M059J (cell line): ENCODE measurements at regions not wholly inside any gene's neighbourhood (a gene's known extent, or its start where the extent isn't known, plus 50 kb on each side); places are given as distances from the start of the nearest gene placed in this dataset.

Experiments used
- DNase-seq: peaks from one replicate; pipeline ENCODE4 v3.0.0-alpha.2; 2012; ENCODE audit warnings: low read depth

DNA sequence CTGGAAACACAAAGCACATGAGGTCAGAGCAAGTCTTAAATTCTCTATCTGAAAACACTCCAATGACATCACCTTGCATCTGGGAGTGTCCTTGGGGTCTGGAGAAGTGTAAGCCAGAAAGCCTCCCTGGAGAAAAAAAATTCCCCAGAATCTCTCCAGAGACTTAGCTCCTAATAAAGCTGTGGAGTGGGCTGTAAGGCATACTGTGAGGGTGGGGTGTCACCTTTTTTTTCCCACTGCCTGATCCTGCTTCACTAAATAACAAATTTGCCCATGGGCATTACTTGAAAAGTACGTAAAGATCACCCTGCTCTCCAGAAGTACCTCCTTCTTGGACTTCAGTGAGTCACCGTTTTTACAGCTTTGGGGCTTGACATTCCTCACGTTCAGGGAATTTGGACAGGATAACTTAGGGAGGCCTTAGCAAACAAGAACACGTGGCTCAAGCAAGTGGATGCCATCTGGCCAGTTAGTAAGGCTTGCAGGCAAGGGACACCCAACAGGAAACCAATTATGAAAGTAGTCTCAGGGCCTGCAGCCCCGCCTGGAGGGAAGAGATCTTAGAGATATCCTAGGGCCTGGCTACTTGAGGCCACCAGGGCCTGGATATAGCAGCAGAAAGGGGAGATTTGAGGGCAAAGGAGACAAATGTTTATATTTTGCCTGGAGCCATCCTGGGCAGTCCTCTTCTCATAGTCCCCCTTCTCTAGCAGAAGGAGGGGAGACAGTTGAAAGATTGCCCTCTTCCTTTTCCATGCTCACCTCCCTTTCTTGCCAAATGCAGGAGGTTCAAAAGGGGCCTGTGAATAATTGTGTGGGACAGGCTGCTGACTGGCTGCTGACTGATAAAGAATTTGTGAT lies 60.1 kb upstream of the PLAC1 start:
- DNase-seq: peak; percentile 100

DNA sequence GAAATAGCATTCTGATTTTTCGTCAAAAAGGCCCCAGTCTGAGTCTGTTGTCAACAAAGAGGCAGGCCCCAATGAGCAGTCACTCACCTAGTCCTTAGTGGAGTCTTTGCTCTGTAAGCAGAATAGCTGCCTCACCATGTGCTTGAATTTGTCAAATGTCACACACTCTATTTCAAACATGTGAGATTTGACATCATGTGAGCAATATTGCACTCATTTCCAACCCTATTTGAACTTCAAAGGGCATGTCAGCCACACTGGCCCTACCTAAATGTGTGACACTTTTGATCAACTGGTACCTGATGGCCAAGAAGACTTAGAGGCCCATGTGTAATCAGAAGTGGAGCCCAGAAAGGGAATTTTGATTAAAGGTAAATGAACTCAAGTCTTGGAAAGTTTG lies 59.4 kb upstream of the PLAC1 start:
- DNase-seq: no peak

- DNase-seq: no peak
These were observed 58.3 kb upstream of the PLAC1 start for GRCh38 chrX:134716620-134717012.

DNA sequence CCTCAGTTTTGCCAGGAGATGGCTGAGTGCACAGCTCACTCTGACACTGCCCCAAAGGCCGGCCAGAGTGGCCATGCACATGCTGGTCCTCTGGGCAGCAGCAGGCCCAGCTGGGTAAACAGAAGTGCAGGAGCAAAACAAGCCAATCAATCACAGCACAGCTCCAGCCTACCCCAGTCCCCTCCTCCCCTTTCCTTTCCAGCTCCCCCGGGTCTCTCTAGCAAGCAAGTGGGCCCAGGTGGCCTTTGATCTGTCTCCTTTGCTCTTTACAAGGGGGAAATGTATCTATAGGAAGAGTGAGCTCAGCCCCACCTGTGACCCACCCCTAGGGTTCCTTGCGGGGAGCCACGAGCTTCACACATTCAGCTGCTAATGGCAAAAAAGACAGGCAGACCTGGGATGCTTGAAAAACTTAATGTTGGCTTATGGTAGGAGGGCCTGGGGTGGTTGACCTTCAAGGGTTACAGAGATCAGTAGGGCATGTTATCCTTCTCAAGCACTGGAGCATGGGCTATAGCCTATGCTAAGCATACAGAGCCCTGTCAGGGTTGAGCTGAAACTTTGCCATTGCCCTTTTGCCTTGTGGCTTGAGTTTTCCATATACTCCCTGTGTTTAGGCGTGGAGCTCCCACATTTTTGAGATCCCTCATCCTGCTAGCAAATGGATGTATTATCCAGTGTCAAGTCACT lies 57.8 kb upstream of the PLAC1 start:
- DNase-seq: no peak

- no peak for DNase-seq
These were observed 56.4 kb upstream of the PLAC1 start for GRCh38 chrX:134714633-134715110.

GRCh38 chrX:134713618-134714107 lies 55.4 kb upstream of the PLAC1 start:
- DNase-seq: no peak

- no peak for DNase-seq
These were observed 54.0 kb upstream of the PLAC1 start for GRCh38 chrX:134712272-134712671.

DNA sequence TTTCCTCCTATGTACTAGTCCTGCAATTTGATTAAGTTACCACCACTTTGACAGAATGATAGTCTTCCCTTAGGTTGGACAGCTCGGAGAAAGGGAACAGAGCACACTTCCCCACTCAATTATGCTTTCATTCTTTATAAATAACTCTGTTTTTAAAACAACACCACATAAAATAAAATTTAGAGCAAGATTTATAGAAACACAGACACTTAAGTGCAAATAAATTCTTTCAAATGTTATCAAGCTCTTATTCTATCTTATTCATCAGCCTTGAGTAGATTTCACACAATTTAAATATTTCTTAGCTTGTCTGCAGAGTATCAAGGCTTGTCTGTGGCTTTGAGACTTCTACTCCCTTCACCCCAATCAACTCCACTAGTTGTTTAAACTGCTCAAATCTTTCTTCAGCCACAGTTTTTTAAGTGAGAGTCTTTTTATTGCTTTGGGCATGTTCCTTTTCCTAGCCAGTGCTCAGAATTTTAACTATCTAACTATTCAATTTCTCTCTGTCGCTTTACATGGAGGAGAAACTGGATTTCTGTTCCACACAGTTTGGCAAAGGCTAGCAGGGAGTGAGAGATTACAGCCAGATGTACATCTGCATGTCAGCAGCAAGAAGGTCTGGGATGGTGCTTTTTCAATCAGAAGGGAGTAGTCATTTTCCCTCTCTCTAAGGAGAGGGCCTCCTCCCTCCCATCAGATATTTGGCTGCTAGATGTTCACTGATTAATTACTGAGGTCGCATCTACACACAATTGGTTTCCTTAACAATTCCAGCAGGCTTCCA lies 53.1 kb upstream of the PLAC1 start:
- no peak for DNase-seq
